GM12878 (cell line): ENCODE measurements at regions not wholly inside any gene's neighbourhood (a gene's known extent, or its start where the extent isn't known, plus 50 kb on each side); places are given as distances from the start of the nearest gene placed in this dataset.

Experiments used
- ATAC-seq: fragments of 200-7000 bp; cut with Tn5 transposase; 3 replicates; pipeline ENCODE4 v1.9.1; 2020; ENCODE audit warnings: mild to moderate bottlenecking, moderate library complexity
- BruUV-seq: library from RNA; stranded (reverse); fragments of 400-500 nt; replicated peaks from 2 replicates; lab custom pipeline; 2021; lab: Mats Ljungman, UMichigan
- CTCF ChIA-PET: fragments of 300-600 bp; sonication (Branson Sonifier 250); formaldehyde crosslinking; extraction: SDS; loops from one replicate; lab custom pipeline; 2021; ENCODE audit warnings: inconsistent platforms; lab: Yijun Ruan, JAX
- POLR2A ChIA-PET: fragments of 350-600 bp; formaldehyde crosslinking; extraction: SDS; loops from one replicate; lab custom pipeline; 2021; ENCODE audit warnings: inconsistent platforms; lab: Charles Lee
- RAD21 ChIA-PET: fragments of 300-600 bp; sonication (Branson Sonifier 250); formaldehyde crosslinking; loops from one replicate; lab custom pipeline; 2023; ENCODE audit warnings: antibody characterized with exemption; ENCODE audit not compliant: unreplicated experiment; lab: Charles Lee
- SMC1A ChIA-PET: fragments of 300-600 bp; sonication (Branson Sonifier 250); formaldehyde crosslinking; loops from one replicate; lab custom pipeline; 2023; ENCODE audit not compliant: unreplicated experiment, uncharacterized antibody; lab: Charles Lee
- DNase-seq: peaks from one replicate; pipeline ENCODE4 v3.0.0-alpha.2; 2011; ENCODE audit warnings: low read depth, low spot score
- FAIRE-seq: peaks from 3 replicates; lab custom pipeline; 2011; peaks lifted over from hg19 to GRCh38; lab: Jason Lieb, UNC
- H2AFZ ChIP-seq: 2 replicates; pipeline ENCODE4 v1.6.0; 2011; ENCODE audit warnings: low read depth, low read length, control low read depth; ENCODE audit not compliant: control insufficient read depth
- H3K27ac ChIP-seq: 2 replicates; pipeline ENCODE4 v1.5.1; 2011; ENCODE audit warnings: control low read depth; ENCODE audit not compliant: control insufficient read depth, insufficient read depth
- H3K27me3 ChIP-seq, 2 experiments: replicated peaks in 1 of 2; 2 replicates each; pipeline versions ENCODE4 v1.6.0 to v1.6.1; 2011; ENCODE audit warnings: low read length in 1 of 2; ENCODE audit not compliant: control insufficient read depth in 2 of 2, insufficient read depth in 2 of 2
- H3K36me3 ChIP-seq, 2 experiments: 2 replicates each; pipeline ENCODE4 v1.5.1; 2011; ENCODE audit warnings: low read length in 1 of 2; ENCODE audit not compliant: control insufficient read depth in 2 of 2, insufficient read depth in 2 of 2
- H3K4me1 ChIP-seq: 2 replicates; pipeline ENCODE4 v1.6.1; 2011; ENCODE audit warnings: mild to moderate bottlenecking, low read length, moderate library complexity, mixed read lengths; ENCODE audit not compliant: control insufficient read depth, insufficient read depth
- H3K4me2 ChIP-seq: 2 replicates; pipeline ENCODE4 v1.6.0; 2011; ENCODE audit warnings: control low read depth; ENCODE audit not compliant: control insufficient read depth, insufficient read depth
- H3K4me3 ChIP-seq: fragments of 200-600 bp; sonication (generic); 2 replicates; pipeline ENCODE4 v1.5.1; 2016
- H3K79me2 ChIP-seq: 2 replicates; pipeline ENCODE4 v1.6.0; 2011; ENCODE audit warnings: low read length; ENCODE audit not compliant: control insufficient read depth, insufficient read depth
- H3K9ac ChIP-seq: 2 replicates; pipeline ENCODE4 v1.8.0; 2011; ENCODE audit warnings: low read length, control low read depth, mixed read lengths; ENCODE audit not compliant: control insufficient read depth, insufficient read depth
- H3K9me3 ChIP-seq: replicated peaks from 3 replicates; pipeline ENCODE4 v1.5.1; 2011; ENCODE audit warnings: mild to moderate bottlenecking, low read length; ENCODE audit not compliant: control insufficient read depth, insufficient read depth
- H4K20me1 ChIP-seq: 2 replicates; pipeline ENCODE4 v1.6.0; 2011; ENCODE audit not compliant: control insufficient read depth, insufficient read depth
- CREB1 ChIP-seq: IDR thresholded peaks from 2 replicates; pipeline ENCODE4 v1.6.1; 2012; ENCODE audit warnings: low read depth, mild to moderate bottlenecking, inconsistent platforms
- HCFC1 ChIP-seq: fragments of 150-350 bp; IDR thresholded peaks from 2 replicates; pipeline ENCODE4 v1.6.1; 2014; ENCODE audit warnings: low read length
- MXI1 ChIP-seq: fragments of 150-350 bp; IDR thresholded peaks from 2 replicates; pipeline ENCODE4 v1.6.1; 2011; ENCODE audit warnings: low read depth, mild to moderate bottlenecking, inconsistent platforms, low read length, improper control_type of control experiment
- POLR2AphosphoS2 ChIP-seq: IDR thresholded peaks from 2 replicates; pipeline ENCODE4 v1.6.1; 2011; ENCODE audit warnings: low read depth, mild to moderate bottlenecking, low read length, improper control_type of control experiment, moderate library complexity
- POLR2AphosphoS5 ChIP-seq: IDR thresholded peaks from 2 replicates; pipeline ENCODE4 v1.6.1; 2011; ENCODE audit warnings: mild to moderate bottlenecking, low read length, inconsistent platforms
- YY1 ChIP-seq: IDR thresholded peaks from 2 replicates; pipeline ENCODE4 v1.6.1; 2011; ENCODE audit warnings: low read depth, mild to moderate bottlenecking, low read length
- ZNF207 ChIP-seq: fragments of 450-650 bp; IDR thresholded peaks from 2 replicates; pipeline ENCODE4 v1.6.1; 2014; ENCODE audit warnings: antibody characterized with exemption, mild to moderate bottlenecking, borderline replicate concordance
- WGBS: methylation state at CpG from one replicate; pipeline ENCODE4 v1.1.6; 2016; ENCODE audit warnings: low lambda C conversion rate; ENCODE audit not compliant: insufficient replicate concordance, insufficient coverage; ENCODE audit errors: missing lambda C conversion rate; 5-methylcytosine and 5-hydroxymethylcytosine counted together
- in situ Hi-C: fragments of 300-500 bp; cut with MboI; formaldehyde crosslinking; loops from 9 replicates; pipeline ENCODE4 v1.14.3; 2018; ENCODE audit warnings: mixed read lengths
- intact Hi-C: fragments of 100-400 bp; cut with micrococcal nuclease; formaldehyde crosslinking; loops from one replicate; pipeline ENCODE4 v1.14.2; 2022; ENCODE audit not compliant: unreplicated experiment
- TF ChIP-seq, protein P1 (sequence below): fragments of 450-650 bp; IDR thresholded peaks from 2 replicates; pipeline ENCODE4 v1.6.1; 2017; ENCODE audit warnings: mild to moderate bottlenecking, moderate library complexity
- TF ChIP-seq, protein P2 (sequence below): IDR thresholded peaks from 2 replicates; pipeline ENCODE4 v1.6.1; 2011; ENCODE audit warnings: borderline replicate concordance, low read depth, mild to moderate bottlenecking, moderate library complexity, low read length; ENCODE audit not compliant: insufficient read depth, poor library complexity, severe bottlenecking

DNA sequence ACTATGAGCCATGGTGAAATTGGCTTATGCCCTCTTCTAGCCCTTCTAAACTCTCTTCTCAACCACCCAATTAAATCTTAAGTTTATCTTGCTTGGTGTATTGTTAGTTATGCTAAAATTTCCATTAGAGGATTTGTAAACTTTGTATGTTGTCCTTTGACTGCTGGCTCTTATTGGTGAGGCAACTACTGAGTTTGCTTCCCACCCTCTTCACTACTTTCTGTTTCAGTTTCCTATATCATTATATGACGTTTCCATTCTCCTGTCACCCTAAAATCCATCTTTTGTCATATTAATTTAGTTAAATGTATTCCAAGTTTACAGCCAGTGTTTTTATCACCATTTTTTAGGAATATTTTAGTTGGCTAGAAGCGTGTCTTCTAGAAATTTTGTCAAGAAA, 80.9 kb upstream of the VWC2 start:
- no peak overlapping the region for H3K4me3 ChIP-seq
- ChIA-PET SMC1A (no interaction called here), CTCF (no interaction called here), POLR2A (no interaction called here), RAD21 (no interaction called here)
- 23% methylated on average over 2 of the region's 2 CpGs for WGBS
- no peak overlapping the region for H3K4me2 ChIP-seq
- no peak for TF ChIP-seq YY1
- TF ChIP-seq ZNF207, result no peak
- TF ChIP-seq, protein P1, sequence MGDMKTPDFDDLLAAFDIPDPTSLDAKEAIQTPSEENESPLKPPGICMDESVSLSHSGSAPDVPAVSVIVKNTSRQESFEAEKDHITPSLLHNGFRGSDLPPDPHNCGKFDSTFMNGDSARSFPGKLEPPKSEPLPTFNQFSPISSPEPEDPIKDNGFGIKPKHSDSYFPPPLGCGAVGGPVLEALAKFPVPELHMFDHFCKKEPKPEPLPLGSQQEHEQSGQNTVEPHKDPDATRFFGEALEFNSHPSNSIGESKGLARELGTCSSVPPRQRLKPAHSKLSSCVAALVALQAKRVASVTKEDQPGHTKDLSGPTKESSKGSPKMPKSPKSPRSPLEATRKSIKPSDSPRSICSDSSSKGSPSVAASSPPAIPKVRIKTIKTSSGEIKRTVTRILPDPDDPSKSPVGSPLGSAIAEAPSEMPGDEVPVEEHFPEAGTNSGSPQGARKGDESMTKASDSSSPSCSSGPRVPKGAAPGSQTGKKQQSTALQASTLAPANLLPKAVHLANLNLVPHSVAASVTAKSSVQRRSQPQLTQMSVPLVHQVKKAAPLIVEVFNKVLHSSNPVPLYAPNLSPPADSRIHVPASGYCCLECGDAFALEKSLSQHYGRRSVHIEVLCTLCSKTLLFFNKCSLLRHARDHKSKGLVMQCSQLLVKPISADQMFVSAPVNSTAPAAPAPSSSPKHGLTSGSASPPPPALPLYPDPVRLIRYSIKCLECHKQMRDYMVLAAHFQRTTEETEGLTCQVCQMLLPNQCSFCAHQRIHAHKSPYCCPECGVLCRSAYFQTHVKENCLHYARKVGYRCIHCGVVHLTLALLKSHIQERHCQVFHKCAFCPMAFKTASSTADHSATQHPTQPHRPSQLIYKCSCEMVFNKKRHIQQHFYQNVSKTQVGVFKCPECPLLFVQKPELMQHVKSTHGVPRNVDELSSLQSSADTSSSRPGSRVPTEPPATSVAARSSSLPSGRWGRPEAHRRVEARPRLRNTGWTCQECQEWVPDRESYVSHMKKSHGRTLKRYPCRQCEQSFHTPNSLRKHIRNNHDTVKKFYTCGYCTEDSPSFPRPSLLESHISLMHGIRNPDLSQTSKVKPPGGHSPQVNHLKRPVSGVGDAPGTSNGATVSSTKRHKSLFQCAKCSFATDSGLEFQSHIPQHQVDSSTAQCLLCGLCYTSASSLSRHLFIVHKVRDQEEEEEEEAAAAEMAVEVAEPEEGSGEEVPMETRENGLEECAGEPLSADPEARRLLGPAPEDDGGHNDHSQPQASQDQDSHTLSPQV, result no peak
- no peak for TF ChIP-seq POLR2AphosphoS5
- TF ChIP-seq, protein P2, sequence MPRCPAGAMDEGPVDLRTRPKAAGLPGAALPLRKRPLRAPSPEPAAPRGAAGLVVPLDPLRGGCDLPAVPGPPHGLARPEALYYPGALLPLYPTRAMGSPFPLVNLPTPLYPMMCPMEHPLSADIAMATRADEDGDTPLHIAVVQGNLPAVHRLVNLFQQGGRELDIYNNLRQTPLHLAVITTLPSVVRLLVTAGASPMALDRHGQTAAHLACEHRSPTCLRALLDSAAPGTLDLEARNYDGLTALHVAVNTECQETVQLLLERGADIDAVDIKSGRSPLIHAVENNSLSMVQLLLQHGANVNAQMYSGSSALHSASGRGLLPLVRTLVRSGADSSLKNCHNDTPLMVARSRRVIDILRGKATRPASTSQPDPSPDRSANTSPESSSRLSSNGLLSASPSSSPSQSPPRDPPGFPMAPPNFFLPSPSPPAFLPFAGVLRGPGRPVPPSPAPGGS, result no peak
- TF ChIP-seq HCFC1, result no peak
- TF ChIP-seq POLR2AphosphoS2, result no peak
- no peak for TF ChIP-seq CREB1
- no peak for TF ChIP-seq MXI1
- no peaks in the 10 kb centered on the region for H3K4me1 ChIP-seq
- H4K20me1 ChIP-seq, result no peaks in the 10 kb centered on the region
- no peaks in the 10 kb centered on the region for H3K36me3 ChIP-seq
- FAIRE-seq, result no peak
- peak; percentile 57; the same call in 2 of the 3 replicates for ATAC-seq
- H3K9me3 ChIP-seq, result no peaks in the 10 kb centered on the region
- in situ Hi-C loops, result no loop called here
- H3K79me2 ChIP-seq, result no peaks in the 10 kb centered on the region
- no peak overlapping the region for H3K27ac ChIP-seq
- intact Hi-C loops, result no loop called here
- H3K9ac ChIP-seq, result no peak overlapping the region
- H3K27me3 ChIP-seq, result no peaks in the 10 kb centered on the region
- H2AFZ ChIP-seq, result no peak overlapping the region
- DNase-seq, result no peak
- BruUV-seq, result no TSS peak
